PC-9 (cell line): ENCODE measurements at regions not wholly inside any gene's neighbourhood (a gene's known extent, or its start where the extent isn't known, plus 50 kb on each side); places are given as distances from the start of the nearest gene placed in this dataset.
"Not testable (repeated sequence)": the region's sequence is repeated elsewhere in the genome, so short reads cannot be mapped to it uniquely, and the experiment has no call there.

ENCODE experiments used
- EZH2 ChIP-seq: fragments of 200-600 bp; sonication (generic); IDR thresholded peaks from 2 replicates; pipeline ENCODE4 v1.8.0; 2017; ENCODE audit warnings: antibody characterized with exemption, low read depth
- TF ChIP-seq, protein P1 (sequence below): fragments of 200-600 bp; sonication (generic); conservative IDR thresholded peaks from 2 replicates; pipeline ENCODE4 v1.6.1; 2017; ENCODE audit warnings: mixed run types, antibody characterized with exemption, mild to moderate bottlenecking, moderate library complexity

DNA sequence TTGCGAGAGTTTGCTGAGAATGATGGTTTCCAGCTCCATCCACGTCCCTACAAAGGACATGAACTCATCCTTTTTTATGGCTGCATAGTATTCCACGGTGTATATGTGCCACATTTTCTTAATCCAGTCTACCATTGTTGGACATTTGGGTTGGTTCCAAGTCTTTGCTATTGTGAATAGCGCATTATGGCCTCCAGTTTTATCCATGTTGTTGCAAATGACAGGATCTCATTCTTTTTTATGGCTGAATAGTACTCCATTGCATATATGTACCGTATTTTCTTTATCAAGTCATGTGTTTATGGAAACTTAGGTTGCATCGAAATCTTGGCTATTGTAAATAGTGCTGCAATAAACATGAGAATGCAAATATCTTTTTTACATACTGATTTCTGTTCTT lies 266.1 kb upstream of the STXBP6 start:
- TF ChIP-seq, protein P1, sequence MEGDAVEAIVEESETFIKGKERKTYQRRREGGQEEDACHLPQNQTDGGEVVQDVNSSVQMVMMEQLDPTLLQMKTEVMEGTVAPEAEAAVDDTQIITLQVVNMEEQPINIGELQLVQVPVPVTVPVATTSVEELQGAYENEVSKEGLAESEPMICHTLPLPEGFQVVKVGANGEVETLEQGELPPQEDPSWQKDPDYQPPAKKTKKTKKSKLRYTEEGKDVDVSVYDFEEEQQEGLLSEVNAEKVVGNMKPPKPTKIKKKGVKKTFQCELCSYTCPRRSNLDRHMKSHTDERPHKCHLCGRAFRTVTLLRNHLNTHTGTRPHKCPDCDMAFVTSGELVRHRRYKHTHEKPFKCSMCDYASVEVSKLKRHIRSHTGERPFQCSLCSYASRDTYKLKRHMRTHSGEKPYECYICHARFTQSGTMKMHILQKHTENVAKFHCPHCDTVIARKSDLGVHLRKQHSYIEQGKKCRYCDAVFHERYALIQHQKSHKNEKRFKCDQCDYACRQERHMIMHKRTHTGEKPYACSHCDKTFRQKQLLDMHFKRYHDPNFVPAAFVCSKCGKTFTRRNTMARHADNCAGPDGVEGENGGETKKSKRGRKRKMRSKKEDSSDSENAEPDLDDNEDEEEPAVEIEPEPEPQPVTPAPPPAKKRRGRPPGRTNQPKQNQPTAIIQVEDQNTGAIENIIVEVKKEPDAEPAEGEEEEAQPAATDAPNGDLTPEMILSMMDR = not testable (repeated sequence)
- not testable (repeated sequence) for TF ChIP-seq EZH2
